ENCODE measurements at regions not wholly inside any gene's neighbourhood (a gene's known extent, or its start where the extent isn't known, plus 50 kb on each side); places are given as distances from the start of the nearest gene placed in this dataset.
"Not testable (repeated sequence)": the region's sequence is repeated elsewhere in the genome, so short reads cannot be mapped to it uniquely, and the experiment has no call there.

DNA sequence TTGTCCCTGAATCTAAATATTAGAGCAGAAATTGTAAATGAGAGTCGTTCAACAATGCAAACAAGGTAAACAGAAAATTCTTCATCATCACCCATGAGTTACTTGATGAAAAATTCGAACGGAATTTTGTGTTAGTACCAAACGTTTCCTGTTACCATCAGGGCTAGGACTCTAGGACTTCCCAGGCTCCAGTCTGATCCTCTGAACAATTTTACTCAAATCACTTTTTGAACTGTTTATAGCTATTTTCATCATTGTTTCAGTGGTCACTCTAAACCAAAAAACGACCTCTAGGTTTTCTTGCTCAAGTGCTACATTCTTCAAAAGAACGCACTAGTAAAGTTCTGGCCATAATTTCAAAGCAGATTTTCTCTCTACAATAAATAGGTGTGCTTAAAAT, 273.3 kb downstream of the MREG start:
- DNase-seq, result no peak

DNA sequence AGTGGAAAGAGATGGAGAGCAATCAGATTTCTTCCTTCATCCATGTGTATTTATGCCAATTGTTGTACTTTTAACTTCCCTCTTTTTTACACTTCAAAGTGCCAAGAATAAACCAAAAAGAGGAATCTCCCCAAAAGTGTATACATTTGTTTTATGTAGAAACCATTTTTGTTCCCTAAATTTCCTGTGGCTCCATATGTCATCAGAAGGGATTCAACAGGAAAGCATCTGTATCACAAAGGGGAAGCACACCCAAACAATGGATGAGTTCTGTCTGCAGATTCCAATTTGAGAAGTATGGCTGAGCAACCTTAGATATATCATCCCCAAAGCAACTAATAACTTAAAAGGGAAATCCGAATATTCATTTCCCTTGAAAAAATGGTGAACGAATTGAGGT, 275.0 kb downstream of the MREG start:
- no peak for DNase-seq

DNA sequence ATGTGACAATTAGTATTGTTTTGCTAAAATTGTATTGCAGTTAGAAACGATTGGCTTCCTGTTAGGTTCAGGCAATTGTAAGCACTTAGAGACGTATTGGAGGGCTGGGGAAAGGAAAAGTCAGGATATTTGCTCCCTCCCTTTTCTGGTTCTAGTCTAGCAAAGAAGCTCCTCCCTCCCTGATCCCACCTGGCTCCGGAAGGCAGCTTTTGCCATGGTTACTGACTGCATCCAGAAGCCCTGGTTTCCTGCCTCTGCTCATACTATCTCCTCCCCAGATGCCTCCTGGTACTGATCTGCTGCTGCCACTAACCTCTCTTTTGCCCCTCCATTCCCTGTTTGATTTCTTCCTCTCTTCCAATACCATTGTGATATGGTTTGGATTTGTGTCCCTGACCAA, 275.9 kb downstream of the MREG start:
- DNase-seq, result no peak

DNA sequence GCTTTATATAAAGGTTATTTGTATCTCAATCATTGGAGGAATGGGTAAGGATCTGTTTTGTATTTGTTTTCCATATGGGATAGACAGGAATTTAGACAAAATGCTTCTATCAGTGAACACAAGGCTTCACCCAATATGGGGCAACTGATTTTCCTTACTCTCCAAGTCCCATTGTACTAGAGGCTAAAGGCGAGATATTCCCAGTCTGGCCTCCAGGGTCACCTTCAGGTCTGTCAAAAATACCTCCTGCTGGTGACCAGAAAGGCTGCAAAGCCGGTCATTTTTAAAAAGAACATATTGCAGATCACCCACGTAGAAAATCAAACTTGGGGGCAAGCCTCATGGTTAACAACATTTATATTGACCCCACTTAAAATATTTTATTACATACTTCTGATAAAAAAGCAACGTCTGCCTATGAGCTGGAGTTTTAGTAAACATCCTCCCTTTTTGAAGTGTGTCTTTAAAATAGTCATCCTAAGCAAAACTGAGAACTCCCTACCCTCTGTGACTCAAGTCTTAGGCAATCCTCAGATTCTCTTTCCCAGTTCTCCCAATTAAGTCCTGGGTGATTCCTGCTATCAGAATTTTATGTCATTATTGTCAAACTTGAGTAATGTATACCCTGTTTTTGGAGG, 276.6 kb downstream of the MREG start:
- DNase-seq, result no peak

DNA sequence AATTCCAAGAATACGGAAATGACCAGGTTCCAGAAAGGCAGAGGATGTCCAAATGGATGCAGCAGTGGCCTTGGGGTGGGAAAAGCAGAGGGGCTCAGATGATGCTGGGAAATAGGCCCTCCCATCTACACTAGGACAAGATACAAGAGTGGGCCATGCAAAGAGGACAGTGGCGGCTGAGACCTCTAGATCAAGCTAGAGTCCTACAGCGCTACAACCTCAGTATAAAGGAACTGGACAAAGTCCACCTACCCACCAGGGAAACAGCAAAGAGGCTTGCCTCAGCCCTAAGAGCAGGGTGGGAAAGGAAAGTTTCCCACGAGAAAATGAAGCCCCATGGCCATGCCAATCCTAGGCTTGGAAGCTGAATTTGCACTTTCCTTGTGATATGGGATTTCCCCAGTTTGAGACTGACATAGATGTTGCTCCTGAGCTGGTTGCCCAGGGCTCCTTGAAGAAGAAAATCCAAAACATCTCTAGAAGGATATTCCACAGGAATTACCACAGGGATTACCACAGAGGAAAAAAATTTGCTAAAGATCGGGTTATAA, 282.2 kb downstream of the MREG start:
- no peak for DNase-seq

- DNase-seq, result no peak
Observed at GRCh38 chr2:215729985-215730620, 283.2 kb downstream of the MREG start.

DNA sequence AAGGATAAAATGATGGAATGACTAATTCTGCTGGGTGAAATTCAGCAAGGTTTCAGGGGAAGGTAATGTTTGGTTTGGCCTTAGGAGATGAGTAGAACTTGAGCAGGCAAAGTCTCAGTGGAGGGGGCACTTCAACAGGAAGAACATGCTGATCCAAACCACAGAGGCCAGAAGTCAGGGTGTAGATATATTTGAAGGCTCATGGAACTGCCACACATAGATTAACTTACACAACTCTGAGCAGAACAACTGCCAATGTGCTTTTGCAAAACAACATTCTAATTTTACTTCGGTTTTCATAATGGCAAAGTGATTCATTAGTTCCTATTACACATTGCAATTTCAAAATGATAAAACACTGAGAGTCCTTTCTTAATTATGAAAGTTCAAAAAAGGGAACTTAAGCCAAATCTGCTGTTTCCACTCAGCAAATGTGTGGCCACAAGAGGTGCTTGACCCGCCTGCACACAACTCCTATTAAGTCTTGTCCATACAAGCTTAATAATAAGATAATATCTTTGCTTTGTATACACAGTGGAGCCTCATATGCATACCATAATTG, 284.8 kb downstream of the MREG start:
- no peak for DNase-seq

- DNase-seq, result no peak
Observed at GRCh38 chr2:215727507-215728503, 285.5 kb downstream of the MREG start.

DNA sequence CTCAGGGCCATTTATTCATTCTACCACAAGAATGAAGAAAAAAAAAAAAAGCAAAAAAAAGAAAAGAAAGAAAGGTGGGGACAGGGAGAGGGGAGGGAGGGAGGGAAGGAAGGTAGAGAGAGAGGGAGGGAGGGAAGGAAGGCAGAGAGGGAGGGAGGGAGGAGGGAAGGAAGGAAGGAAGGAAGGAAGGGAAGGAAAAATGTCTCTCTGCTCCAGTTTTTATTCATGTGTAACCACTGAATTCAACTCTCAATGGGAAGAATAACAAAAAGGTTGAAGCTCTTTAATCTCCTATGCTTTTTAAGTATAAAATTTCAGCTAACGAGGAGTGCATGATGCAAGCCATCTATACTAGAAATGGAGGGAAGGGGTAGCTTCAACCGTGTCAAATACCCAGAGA, 287.3 kb downstream of the MREG start:
- DNase-seq, result no peak

GRCh38 chr2:215724146-215724545, 288.3 kb upstream of the FN1 start:
- DNase-seq, result no peak

DNA sequence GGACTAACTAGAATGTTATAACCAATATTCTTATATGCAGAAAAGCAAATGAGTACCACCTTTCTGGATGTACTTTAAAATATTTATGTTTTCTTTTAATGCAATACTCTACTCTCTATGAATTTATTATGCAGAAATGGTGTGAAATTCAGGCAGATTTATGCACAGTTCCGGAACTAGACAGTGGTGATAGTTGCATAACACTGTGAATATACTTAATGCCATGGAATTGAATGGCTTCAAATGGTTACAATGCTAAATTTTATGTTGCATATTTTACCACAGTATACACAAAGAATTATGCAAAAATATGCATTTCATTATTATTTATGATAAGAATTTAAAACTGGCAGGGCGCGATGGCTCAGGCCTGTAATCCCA, 287.8 kb upstream of the FN1 start:
- no peak for DNase-seq

GRCh38 chr2:215722986-215723630, 287.2 kb upstream of the FN1 start:
- DNase-seq, result no peak

GRCh38 chr2:215722125-215722524, 286.3 kb upstream of the FN1 start:
- DNase-seq, result no peak

DNA sequence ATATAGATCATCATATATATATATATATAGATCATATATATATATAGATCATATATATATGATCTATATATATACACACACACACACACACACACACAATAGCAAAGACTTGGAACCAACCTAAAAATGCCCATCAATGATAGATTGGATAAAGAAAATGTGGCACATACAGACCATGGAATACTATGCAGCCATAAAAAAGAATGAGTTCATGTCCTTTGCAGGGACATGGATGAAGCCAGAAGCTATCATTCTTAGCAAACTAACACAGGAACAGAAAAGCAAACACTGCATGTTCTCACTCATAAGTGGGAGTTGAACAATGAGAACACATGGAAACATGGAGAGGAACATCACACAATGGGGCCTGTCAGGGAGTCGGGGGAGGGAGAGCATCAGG, 285.6 kb upstream of the FN1 start:
- DNase-seq, result not testable (repeated sequence)

DNA sequence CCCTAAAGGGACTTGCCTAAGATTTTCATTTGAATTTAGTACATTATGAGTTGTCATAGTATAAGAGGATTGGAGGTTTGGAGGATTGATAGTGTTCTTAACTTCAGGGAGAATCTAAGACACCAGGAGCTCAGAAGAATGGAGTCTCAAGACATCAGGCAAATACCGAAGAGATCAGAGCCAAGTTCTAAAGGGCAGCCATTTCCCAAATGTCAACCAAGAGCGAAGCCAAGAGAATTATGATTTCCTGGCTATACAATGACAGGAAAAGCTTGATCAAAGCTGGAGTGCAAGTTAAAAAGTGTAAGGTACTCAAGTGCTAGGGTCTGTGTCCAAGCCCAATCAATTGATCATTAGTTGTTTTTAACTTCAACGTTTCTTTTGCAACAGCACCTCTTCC, 283.0 kb upstream of the FN1 start:
- no peak for DNase-seq

- DNase-seq, result no peak
Observed at GRCh38 chr2:215718436-215718835, 282.6 kb upstream of the FN1 start.

DNA sequence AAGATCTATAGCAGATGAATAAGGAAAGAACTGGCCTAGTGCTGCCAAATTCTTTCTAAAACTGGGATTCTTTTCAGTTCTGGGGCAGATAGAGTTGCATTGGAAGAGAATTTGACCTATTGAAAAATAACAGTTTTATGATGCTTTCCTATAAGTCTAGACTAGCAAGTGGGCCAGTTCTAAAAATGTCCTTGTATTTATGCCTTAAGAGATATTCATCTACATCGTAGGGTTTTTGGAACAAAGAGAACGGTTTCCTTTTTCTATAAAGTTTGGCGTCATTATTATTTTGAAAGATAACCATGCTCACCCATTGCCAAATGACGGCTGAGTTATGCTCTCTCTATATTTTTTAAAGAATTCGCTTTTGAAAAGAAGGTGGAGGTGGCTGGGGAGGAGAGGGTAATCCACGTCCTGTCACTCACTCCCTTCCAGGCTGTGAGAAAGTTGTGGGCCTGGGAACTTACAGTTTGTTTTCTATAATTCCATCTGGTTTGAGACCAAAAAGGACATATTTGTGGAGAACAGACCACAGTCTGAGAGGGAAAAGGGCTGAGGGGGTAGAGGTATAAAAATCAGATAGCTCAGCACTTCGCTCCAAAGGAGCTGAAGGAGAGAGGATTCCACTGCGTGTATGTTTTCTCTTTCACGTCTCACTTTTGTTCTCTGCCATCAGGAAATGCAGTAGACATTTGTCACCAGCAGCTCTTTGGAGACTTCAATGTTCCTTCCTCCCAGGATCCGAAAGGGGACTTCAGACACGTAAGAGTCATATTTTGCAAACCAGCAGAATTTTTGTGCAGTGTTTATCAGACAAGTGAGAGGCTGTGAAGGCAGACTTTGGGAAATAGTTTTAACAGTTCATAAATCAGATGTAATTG, 281.9 kb upstream of the FN1 start:
- no peak for DNase-seq

DNA sequence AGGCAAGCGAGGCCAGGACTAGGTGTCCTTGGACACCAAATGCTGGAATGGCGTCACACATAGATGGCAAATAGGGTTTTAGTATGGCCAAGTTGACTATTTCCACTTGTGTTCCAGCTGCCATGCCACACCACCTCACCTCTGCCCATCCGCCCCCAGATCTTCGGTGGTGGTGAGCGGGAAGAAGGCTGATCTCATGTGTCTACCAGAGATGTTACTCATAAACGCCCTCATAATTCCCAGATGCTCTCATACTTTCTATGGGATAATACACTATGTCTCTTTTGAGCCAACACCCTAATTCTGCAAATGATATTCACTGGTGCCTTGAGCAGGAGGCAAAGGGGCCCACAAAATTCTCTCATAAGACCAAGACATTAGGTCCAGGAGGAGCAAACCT, 281.1 kb upstream of the FN1 start:
- no peak for DNase-seq

- DNase-seq, result no peak
Observed at GRCh38 chr2:215712871-215713790, 277.3 kb upstream of the FN1 start.

DNA sequence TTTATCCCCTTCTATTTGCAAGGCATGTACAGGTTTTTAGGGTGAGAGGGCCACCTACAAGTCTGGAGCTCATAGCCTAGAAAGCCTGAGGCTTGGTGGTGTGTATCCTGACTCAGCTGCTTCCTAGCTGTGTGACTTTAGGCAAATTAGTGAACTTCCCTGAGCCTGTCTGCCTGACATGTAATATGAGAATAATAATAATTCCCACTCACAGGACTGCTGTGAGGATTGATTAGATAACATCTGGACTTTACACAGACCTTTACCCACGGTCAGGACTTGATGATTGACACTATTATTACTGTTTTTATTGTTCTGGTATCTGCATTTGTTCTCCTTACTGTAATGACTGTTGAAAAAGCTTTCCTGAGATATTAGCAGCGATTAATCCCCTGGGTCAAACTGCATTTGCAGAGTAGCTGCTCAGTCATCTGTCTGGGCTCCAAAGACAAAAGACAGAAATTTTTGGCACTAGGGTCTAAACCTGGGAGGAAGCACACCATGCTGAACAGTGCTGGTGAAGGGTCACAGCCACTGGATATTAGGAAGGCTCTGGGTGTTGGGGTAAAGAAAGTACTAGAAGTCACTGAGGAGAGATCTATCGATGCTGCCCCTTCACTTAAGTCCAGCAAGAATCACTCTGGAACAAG, 276.5 kb upstream of the FN1 start:
- no peak for DNase-seq
